Sigmoid colon (tissue), 4 donors: ENCODE measurements at regions not wholly inside any gene's neighbourhood (a gene's known extent, or its start where the extent isn't known, plus 50 kb on each side); places are given as distances from the start of the nearest gene placed in this dataset.

ENCODE experiments used
- EP300 ChIP-seq, 4 donors: sonication (generic); formaldehyde crosslinking; IDR thresholded peaks; one replicate each; pipeline ENCODE4 v1.6.1; 2017; ENCODE audit warnings: antibody characterized with exemption in 4 of 4
- TF ChIP-seq, protein P1 (sequence below), 4 experiments: fragments of 450-650 bp in 3 of 4; fragments of 200-600 bp in 1 of 4; IDR thresholded peaks; one replicate each; pipeline ENCODE4 v1.5.1; 2016 to 2019; ENCODE audit warnings: antibody characterized with exemption in 4 of 4, mild to moderate bottlenecking in 3 of 4, moderate library complexity in 2 of 4

DNA sequence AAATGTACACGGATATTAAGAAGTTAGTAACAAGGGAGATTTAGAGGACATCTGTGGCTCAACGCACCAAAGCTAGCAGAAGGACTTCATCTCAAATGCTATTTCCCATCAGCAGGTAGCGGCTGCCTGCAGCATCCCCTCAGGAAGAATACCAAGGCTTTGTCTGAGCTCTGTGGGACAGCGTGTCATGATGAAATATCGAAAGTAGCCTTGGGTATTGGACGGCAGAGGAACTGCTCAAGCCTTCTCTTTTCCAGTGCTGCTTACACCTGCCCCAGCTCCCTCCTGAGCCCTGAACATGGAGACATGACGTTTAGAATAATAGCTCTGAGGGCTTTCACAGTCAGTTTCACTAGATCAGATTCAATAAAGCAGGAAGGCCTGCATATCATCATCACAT is 241.6 kb downstream of the SUCLG1 start:
- TF ChIP-seq, protein P1, sequence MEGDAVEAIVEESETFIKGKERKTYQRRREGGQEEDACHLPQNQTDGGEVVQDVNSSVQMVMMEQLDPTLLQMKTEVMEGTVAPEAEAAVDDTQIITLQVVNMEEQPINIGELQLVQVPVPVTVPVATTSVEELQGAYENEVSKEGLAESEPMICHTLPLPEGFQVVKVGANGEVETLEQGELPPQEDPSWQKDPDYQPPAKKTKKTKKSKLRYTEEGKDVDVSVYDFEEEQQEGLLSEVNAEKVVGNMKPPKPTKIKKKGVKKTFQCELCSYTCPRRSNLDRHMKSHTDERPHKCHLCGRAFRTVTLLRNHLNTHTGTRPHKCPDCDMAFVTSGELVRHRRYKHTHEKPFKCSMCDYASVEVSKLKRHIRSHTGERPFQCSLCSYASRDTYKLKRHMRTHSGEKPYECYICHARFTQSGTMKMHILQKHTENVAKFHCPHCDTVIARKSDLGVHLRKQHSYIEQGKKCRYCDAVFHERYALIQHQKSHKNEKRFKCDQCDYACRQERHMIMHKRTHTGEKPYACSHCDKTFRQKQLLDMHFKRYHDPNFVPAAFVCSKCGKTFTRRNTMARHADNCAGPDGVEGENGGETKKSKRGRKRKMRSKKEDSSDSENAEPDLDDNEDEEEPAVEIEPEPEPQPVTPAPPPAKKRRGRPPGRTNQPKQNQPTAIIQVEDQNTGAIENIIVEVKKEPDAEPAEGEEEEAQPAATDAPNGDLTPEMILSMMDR (IDR thresholded peaks at IDR 0.05): no peak
- TF ChIP-seq EP300 (IDR thresholded peaks at IDR 0.05): no peak
